ENCODE measurements at regions not wholly inside any gene's neighbourhood (a gene's known extent, or its start where the extent isn't known, plus 50 kb on each side); places are given as distances from the start of the nearest gene placed in this dataset.

DNA sequence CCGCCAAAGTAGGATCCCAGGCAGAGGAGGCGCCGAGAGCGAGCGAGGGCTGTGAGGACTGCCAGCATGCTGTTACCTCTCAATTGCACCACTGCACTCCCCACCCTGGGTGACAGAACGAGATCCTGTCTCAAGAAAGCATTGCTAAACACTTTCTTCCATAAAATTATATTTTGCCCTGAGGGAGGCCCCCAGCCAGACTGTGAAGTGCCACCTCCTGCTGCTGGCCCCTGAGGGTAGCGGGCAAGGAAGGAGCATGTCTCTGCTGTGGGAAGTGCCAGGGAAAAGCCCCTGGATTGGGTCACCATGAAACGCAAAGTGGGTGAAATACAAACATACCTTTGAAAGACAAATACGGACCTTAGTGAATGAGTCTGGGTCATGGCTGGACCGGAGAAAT, 78.0 kb upstream of the AMZ2 start:
- no peak for TF ChIP-seq FOS (IDR thresholded peaks at IDR 0.05; ENCODE audit: low read depth, low read length)
- no peak for TF ChIP-seq RAD21 (IDR thresholded peaks at IDR 0.05; ENCODE audit: low read length)

Data from IMR-90 (cell line).